B cell (primary cell): ENCODE measurements at regions not wholly inside any gene's neighbourhood (a gene's known extent, or its start where the extent isn't known, plus 50 kb on each side); places are given as distances from the start of the nearest gene placed in this dataset.

Experiments
- CTCF ChIP-seq: fragments of 200-600 bp; IDR thresholded peaks from one replicate; pipeline ENCODE4 v1.8.0; 2022; ENCODE audit warnings: antibody characterized with exemption, mild to moderate bottlenecking
- EZH2 ChIP-seq: IDR thresholded peaks from 2 replicates; pipeline ENCODE4 v1.6.1; 2012; ENCODE audit warnings: borderline replicate concordance, low read depth, mild to moderate bottlenecking, moderate library complexity, low read length; ENCODE audit not compliant: insufficient read depth, poor library complexity, severe bottlenecking

- TF ChIP-seq CTCF = no peak
- TF ChIP-seq EZH2 = no peak
These were observed 123.3 kb downstream of the ACKR3 start for GRCh38 chr2:236692937-236693336.
